ENCODE measurements at regions not wholly inside any gene's neighbourhood (a gene's known extent, or its start where the extent isn't known, plus 50 kb on each side); places are given as distances from the start of the nearest gene placed in this dataset.

GRCh38 chr6:65935412-65935811, 228.4 kb upstream of the EYS start:
- Histone ChIP-seq H3K36me3 (replicated peaks; ENCODE audit: insufficient read depth, low read depth) (no peaks in the 10 kb centered on the region), H3K4me2 (no peak overlapping the region), H3K27me3 (no peaks in the 10 kb centered on the region), H3K9me3 (ENCODE audit: low read depth) (no peaks in the 10 kb centered on the region), H4K20me1 (ENCODE audit: insufficient read depth, poor library complexity, severe bottlenecking) (no peaks in the 10 kb centered on the region), H3K27ac (no peak overlapping the region), H3K4me1 (ENCODE audit: insufficient read depth) (no peaks in the 10 kb centered on the region), H3K79me2 (no peaks in the 10 kb centered on the region), H3K4me3 (no peak overlapping the region), H2AFZ (no peak overlapping the region), H3K9me2 (replicated peaks; ENCODE audit: insufficient read depth) (no peaks in the 10 kb centered on the region)
- TF ChIP-seq CTCF (IDR thresholded peaks at IDR 0.05; ENCODE audit: poor library complexity) = no peak
- no peak for TF ChIP-seq EZH2phosphoT487 (IDR thresholded peaks at IDR 0.05; ENCODE audit: low read depth, severe bottlenecking, unreplicated experiment)
- no peak for TF ChIP-seq EZH2 (IDR thresholded peaks at IDR 0.05; ENCODE audit: borderline replicate concordance)
- DNase-seq (ENCODE audit: low spot score) = no peak
- 98% methylated on average over 1 of the region's 1 CpG for WGBS (ENCODE audit: low lambda C conversion rate, missing lambda C conversion rate)

- Histone ChIP-seq H3K4me3 (no peak overlapping the region), H3K9me2 (replicated peaks; ENCODE audit: insufficient read depth) (no peaks in the 10 kb centered on the region), H3K4me1 (ENCODE audit: insufficient read depth) (no peaks in the 10 kb centered on the region), H3K27ac (no peak overlapping the region), H3K4me2 (no peak overlapping the region), H2AFZ (no peak overlapping the region), H3K36me3 (replicated peaks; ENCODE audit: insufficient read depth, low read depth) (no peaks in the 10 kb centered on the region), H4K20me1 (ENCODE audit: insufficient read depth, poor library complexity, severe bottlenecking) (no peaks in the 10 kb centered on the region), H3K27me3 (no peaks in the 10 kb centered on the region), H3K79me2 (no peaks in the 10 kb centered on the region), H3K9me3 (ENCODE audit: low read depth) (no peaks in the 10 kb centered on the region)
- DNase-seq (ENCODE audit: low spot score) = no peak
- TF ChIP-seq CTCF (IDR thresholded peaks at IDR 0.05; ENCODE audit: poor library complexity) = no peak
- no peak for TF ChIP-seq EZH2 (IDR thresholded peaks at IDR 0.05; ENCODE audit: borderline replicate concordance)
- no peak for TF ChIP-seq EZH2phosphoT487 (IDR thresholded peaks at IDR 0.05; ENCODE audit: low read depth, severe bottlenecking, unreplicated experiment)
- 50% methylated on average over 1 of the region's 1 CpG for WGBS (ENCODE audit: low lambda C conversion rate, missing lambda C conversion rate)
Observed at GRCh38 chr6:65933390-65933789, 226.4 kb upstream of the EYS start.

GRCh38 chr6:65927141-65927540, 220.1 kb upstream of the EYS start:
- TF ChIP-seq EZH2phosphoT487 (IDR thresholded peaks at IDR 0.05; ENCODE audit: low read depth, severe bottlenecking, unreplicated experiment) (no peak), EZH2 (IDR thresholded peaks at IDR 0.05; ENCODE audit: borderline replicate concordance) (no peak), CTCF (IDR thresholded peaks at IDR 0.05; ENCODE audit: poor library complexity) (no peak)
- WGBS (ENCODE audit: low lambda C conversion rate, missing lambda C conversion rate) = 94% methylated on average over 13 of the region's 13 CpGs
- no peaks in the 10 kb centered on the region for H3K79me2 ChIP-seq
- H3K4me3 ChIP-seq = no peak overlapping the region
- no peaks in the 10 kb centered on the region for H4K20me1 ChIP-seq (ENCODE audit: insufficient read depth, poor library complexity, severe bottlenecking)
- no peak overlapping the region for H3K4me2 ChIP-seq
- H3K27ac ChIP-seq = no peak overlapping the region
- no peak overlapping the region for H2AFZ ChIP-seq
- H3K9me3 ChIP-seq (ENCODE audit: low read depth) = no peaks in the 10 kb centered on the region
- no peaks in the 10 kb centered on the region for H3K4me1 ChIP-seq (ENCODE audit: insufficient read depth)
- no peak for DNase-seq (ENCODE audit: low spot score)
- H3K27me3 ChIP-seq = no peaks in the 10 kb centered on the region
- H3K9me2 ChIP-seq (replicated peaks; ENCODE audit: insufficient read depth) = no peaks in the 10 kb centered on the region
- H3K36me3 ChIP-seq (replicated peaks; ENCODE audit: insufficient read depth, low read depth) = no peaks in the 10 kb centered on the region

- Histone ChIP-seq H3K79me2 (no peaks in the 10 kb centered on the region), H3K9me3 (ENCODE audit: low read depth) (no peaks in the 10 kb centered on the region), H3K36me3 (replicated peaks; ENCODE audit: insufficient read depth, low read depth) (no peaks in the 10 kb centered on the region), H3K27me3 (no peaks in the 10 kb centered on the region), H3K4me3 (no peak overlapping the region), H3K9me2 (replicated peaks; ENCODE audit: insufficient read depth) (no peaks in the 10 kb centered on the region), H2AFZ (no peak overlapping the region), H4K20me1 (ENCODE audit: insufficient read depth, poor library complexity, severe bottlenecking) (no peaks in the 10 kb centered on the region), H3K4me1 (ENCODE audit: insufficient read depth) (no peaks in the 10 kb centered on the region), H3K27ac (no peak overlapping the region), H3K4me2 (no peak overlapping the region)
- 82% methylated on average over 2 of the region's 2 CpGs for WGBS (ENCODE audit: low lambda C conversion rate, missing lambda C conversion rate)
- TF ChIP-seq EZH2 (IDR thresholded peaks at IDR 0.05; ENCODE audit: borderline replicate concordance) (no peak), CTCF (IDR thresholded peaks at IDR 0.05; ENCODE audit: poor library complexity) (no peak), EZH2phosphoT487 (IDR thresholded peaks at IDR 0.05; ENCODE audit: low read depth, severe bottlenecking, unreplicated experiment) (no peak)
- DNase-seq (ENCODE audit: low spot score) = no peak
Observed at GRCh38 chr6:65924411-65924810, 217.4 kb upstream of the EYS start.

Measured in hepatocyte (in vitro differentiated cells).